ENCODE measurements at regions not wholly inside any gene's neighbourhood (a gene's known extent, or its start where the extent isn't known, plus 50 kb on each side); places are given as distances from the start of the nearest gene placed in this dataset.

DNA sequence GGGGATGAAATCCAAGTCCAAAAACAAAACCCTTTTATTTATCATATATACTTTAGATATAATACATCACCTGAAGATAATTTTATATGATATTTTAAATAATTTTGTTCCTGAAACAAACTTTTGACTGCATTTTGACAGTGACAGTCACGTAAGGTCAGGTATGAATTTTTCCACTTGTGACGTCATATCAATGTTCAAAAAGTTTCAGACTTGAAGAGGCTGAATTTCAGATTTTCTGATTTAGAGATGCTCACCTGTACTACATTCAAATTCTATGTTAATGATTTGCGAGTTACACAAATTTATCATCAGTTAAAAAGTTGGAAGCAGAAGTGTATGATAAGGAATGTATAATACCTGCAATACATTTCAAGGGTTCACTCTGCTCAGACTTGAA is 136.1 kb upstream of the EPHA6 start:
- H3K9me3 Mint-ChIP-seq: peaks cover 13% of the 10 kb centered on the region
- no peaks in the 10 kb centered on the region for H3K4me1 Mint-ChIP-seq

GRCh38 chr3:96700322-96701315 is 113.8 kb upstream of the EPHA6 start:
- no peaks in the 10 kb centered on the region for H3K36me3 Mint-ChIP-seq
- no peak overlapping the region for H3K4me3 Mint-ChIP-seq
- H3K9me3 Mint-ChIP-seq: peaks cover 16% of the 10 kb centered on the region

More for the DNA sequence above, 136.1 kb upstream of the EPHA6 start:
- Mint-ChIP-seq H3K36me3 (no peaks in the 10 kb centered on the region), H3K27me3 (no peaks in the 10 kb centered on the region), H3K27ac (no peak overlapping the region), H3K4me3 (no peak overlapping the region)
- no peak for ATAC-seq

GRCh38 chr3:96705895-96706294 is 108.5 kb upstream of the EPHA6 start:
- ATAC-seq: no peak
- peaks cover 9% of the 10 kb centered on the region for H3K9me3 Mint-ChIP-seq
- no peak overlapping the region for H3K27ac Mint-ChIP-seq
- H3K4me1 Mint-ChIP-seq: no peaks in the 10 kb centered on the region
- H3K27me3 Mint-ChIP-seq: no peaks in the 10 kb centered on the region
- H3K36me3 Mint-ChIP-seq: no peaks in the 10 kb centered on the region
- H3K4me3 Mint-ChIP-seq: no peak overlapping the region

More at GRCh38 chr3:96700322-96701315, 113.8 kb upstream of the EPHA6 start:
- Mint-ChIP-seq H3K4me1 (no peaks in the 10 kb centered on the region), H3K27me3 (no peaks in the 10 kb centered on the region), H3K27ac (no peak overlapping the region)
- ATAC-seq: no peak

GRCh38 chr3:96706509-96706908 is 107.9 kb upstream of the EPHA6 start:
- peaks cover 9% of the 10 kb centered on the region for H3K9me3 Mint-ChIP-seq

DNA sequence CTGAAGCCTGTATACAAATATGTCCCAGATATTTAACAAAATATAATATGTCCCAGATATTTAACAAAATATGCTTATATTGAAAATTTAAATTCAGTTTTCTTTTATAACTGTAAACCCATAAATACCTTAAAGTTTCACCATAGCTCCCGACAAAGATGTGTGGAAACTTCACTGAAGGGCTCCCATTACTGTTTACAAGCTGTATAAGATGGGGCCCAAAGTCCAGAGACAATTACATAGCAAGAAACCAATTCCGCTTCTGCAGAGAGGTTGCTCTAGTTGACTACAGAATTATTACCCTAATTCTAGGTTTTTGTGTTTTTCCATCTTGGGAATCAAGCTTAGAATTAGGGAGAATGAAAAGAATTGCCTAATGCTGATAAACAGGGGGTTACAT is 102.6 kb upstream of the EPHA6 start:
- no peaks in the 10 kb centered on the region for H3K36me3 Mint-ChIP-seq
- ATAC-seq: no peak
- no peak overlapping the region for H3K27ac Mint-ChIP-seq
- H3K27me3 Mint-ChIP-seq: no peaks in the 10 kb centered on the region
- peaks cover 5% of the 10 kb centered on the region for H3K9me3 Mint-ChIP-seq
- H3K4me3 Mint-ChIP-seq: no peak overlapping the region
- no peaks in the 10 kb centered on the region for H3K4me1 Mint-ChIP-seq

More at GRCh38 chr3:96706509-96706908, 107.9 kb upstream of the EPHA6 start:
- no peak overlapping the region for H3K4me3 Mint-ChIP-seq
- H3K27ac Mint-ChIP-seq: no peak overlapping the region
- H3K27me3 Mint-ChIP-seq: no peaks in the 10 kb centered on the region
- ATAC-seq: no peak
- no peaks in the 10 kb centered on the region for H3K4me1 Mint-ChIP-seq
- H3K36me3 Mint-ChIP-seq: no peaks in the 10 kb centered on the region

GRCh38 chr3:96712792-96713191 is 101.6 kb upstream of the EPHA6 start:
- Mint-ChIP-seq H3K36me3 (no peaks in the 10 kb centered on the region), H3K4me1 (no peaks in the 10 kb centered on the region), H3K9me3 (peaks cover 5% of the 10 kb centered on the region), H3K27ac (no peak overlapping the region), H3K4me3 (no peak overlapping the region), H3K27me3 (no peaks in the 10 kb centered on the region)
- ATAC-seq: no peak

- H3K9me3 Mint-ChIP-seq: peaks cover 3% of the 10 kb centered on the region
- H3K36me3 Mint-ChIP-seq: no peaks in the 10 kb centered on the region
- no peaks in the 10 kb centered on the region for H3K27me3 Mint-ChIP-seq
- no peak for ATAC-seq
- no peaks in the 10 kb centered on the region for H3K4me1 Mint-ChIP-seq
- H3K27ac Mint-ChIP-seq: no peak overlapping the region
- no peak overlapping the region for H3K4me3 Mint-ChIP-seq
Measured at GRCh38 chr3:96719921-96720320, 94.5 kb upstream of the EPHA6 start.

DNA sequence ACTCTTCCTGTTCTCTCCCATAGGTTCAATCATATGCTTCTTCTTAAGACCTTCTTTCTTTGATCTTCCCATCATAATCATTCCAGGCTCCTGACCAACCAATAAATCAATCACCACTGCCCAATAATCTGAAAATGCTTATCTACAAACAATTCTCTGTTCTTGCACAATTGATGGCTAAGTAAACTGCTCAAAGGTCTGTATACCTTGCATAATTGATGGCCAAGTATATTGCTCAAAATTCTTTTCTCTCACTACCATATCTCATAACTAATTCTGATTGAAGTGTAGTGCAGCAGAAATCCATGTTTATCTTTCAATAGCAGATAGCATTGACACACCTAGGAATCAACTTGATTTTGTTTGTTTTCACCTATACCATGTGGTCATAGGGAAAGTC is 83.4 kb upstream of the EPHA6 start:
- Mint-ChIP-seq H3K27me3 (no peaks in the 10 kb centered on the region), H3K9me3 (peaks cover 5% of the 10 kb centered on the region), H3K4me1 (no peaks in the 10 kb centered on the region), H3K27ac (no peak overlapping the region), H3K4me3 (no peak overlapping the region), H3K36me3 (no peaks in the 10 kb centered on the region)
- no peak for ATAC-seq

DNA sequence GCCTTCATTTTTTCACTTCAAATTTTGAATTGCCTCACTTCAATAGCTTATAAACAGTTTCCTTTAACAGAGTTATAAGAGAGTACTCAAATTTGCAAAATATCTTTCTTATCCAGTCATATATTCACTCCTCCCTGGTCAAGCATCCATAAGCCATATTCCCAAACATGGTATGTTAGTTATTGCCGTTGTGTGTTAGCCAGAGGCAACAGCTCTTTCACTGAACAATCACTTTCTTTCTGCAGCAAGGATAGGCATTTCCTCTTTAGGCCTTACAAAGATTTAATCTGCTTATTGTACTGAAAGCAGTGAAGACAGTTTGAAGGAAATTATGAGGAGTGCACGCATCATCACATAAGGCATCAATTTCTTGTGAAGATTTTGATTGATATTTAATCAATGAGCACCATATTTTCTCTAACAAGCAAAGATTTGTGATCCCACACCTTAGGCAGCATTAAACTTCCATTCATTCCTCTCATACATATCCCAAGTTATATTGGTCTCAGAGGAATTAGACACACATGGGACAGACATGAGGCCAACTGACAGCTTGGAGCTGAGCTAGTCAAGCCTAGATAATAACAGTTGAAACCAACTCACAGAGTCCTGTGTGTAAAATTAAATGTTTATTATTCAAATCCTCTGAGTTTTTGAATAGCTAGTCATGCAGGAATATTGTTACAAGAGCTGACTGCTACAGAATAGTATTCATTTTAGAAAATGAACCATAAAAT is 80.0 kb upstream of the EPHA6 start:
- H3K9me3 Mint-ChIP-seq: peaks cover 5% of the 10 kb centered on the region
- H3K27ac Mint-ChIP-seq: no peak overlapping the region
- no peak overlapping the region for H3K4me3 Mint-ChIP-seq
- H3K4me1 Mint-ChIP-seq: no peaks in the 10 kb centered on the region
- H3K27me3 Mint-ChIP-seq: no peaks in the 10 kb centered on the region
- ATAC-seq: no peak
- no peaks in the 10 kb centered on the region for H3K36me3 Mint-ChIP-seq

- H3K9me3 Mint-ChIP-seq: peaks cover 3% of the 10 kb centered on the region
- H3K4me1 Mint-ChIP-seq: no peaks in the 10 kb centered on the region
- no peak for ATAC-seq
- no peaks in the 10 kb centered on the region for H3K27me3 Mint-ChIP-seq
- no peak overlapping the region for H3K27ac Mint-ChIP-seq
- no peaks in the 10 kb centered on the region for H3K36me3 Mint-ChIP-seq
- no peak overlapping the region for H3K4me3 Mint-ChIP-seq
Measured at GRCh38 chr3:96748139-96748538, 66.3 kb upstream of the EPHA6 start.

- H3K4me3 Mint-ChIP-seq: no peak overlapping the region
- ATAC-seq: peak; percentile 35
- H3K4me1 Mint-ChIP-seq: no peaks in the 10 kb centered on the region
- H3K36me3 Mint-ChIP-seq: no peaks in the 10 kb centered on the region
- peaks cover 3% of the 10 kb centered on the region for H3K9me3 Mint-ChIP-seq
- no peak overlapping the region for H3K27ac Mint-ChIP-seq
- H3K27me3 Mint-ChIP-seq: no peaks in the 10 kb centered on the region
Measured at GRCh38 chr3:96750094-96750767, 64.2 kb upstream of the EPHA6 start.

GRCh38 chr3:96753124-96753523 is 61.3 kb upstream of the EPHA6 start:
- H3K27me3 Mint-ChIP-seq: no peaks in the 10 kb centered on the region
- no peaks in the 10 kb centered on the region for H3K4me1 Mint-ChIP-seq
- H3K27ac Mint-ChIP-seq: no peak overlapping the region
- no peaks in the 10 kb centered on the region for H3K9me3 Mint-ChIP-seq
- H3K4me3 Mint-ChIP-seq: no peak overlapping the region
- no peak for ATAC-seq
- H3K36me3 Mint-ChIP-seq: no peaks in the 10 kb centered on the region

- Mint-ChIP-seq H3K27me3 (no peaks in the 10 kb centered on the region), H3K36me3 (no peaks in the 10 kb centered on the region), H3K27ac (no peak overlapping the region), H3K9me3 (no peaks in the 10 kb centered on the region), H3K4me1 (no peaks in the 10 kb centered on the region), H3K4me3 (no peak overlapping the region)
- peak; percentile 6 for ATAC-seq
Measured at GRCh38 chr3:96754128-96754527, 60.3 kb upstream of the EPHA6 start.

GRCh38 chr3:96755519-96755918 is 58.9 kb upstream of the EPHA6 start:
- Mint-ChIP-seq H3K4me3 (no peak overlapping the region), H3K4me1 (no peaks in the 10 kb centered on the region)
- peak; percentile 13 for ATAC-seq

DNA sequence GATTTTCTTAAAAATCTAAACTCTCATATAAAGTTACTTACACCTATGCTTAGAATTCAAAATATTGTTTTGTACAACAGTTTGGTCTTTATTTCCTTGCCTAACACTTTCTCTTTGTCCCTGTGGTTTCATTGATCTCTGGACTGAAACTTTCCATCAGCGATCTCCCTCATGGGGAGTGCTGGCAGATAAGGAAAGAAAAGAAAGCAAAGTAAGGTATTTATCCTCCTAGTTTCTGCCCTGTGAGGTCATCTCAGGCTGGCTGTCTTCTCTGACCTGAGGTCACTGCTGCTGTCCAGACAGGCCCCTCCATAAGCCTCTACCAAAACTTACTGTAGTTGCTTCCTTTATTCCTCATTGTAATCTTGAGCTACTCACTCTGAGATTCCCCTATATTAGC is 57.9 kb upstream of the EPHA6 start:
- no peaks in the 10 kb centered on the region for H3K9me3 Mint-ChIP-seq
- no peak overlapping the region for H3K4me3 Mint-ChIP-seq
- no peaks in the 10 kb centered on the region for H3K36me3 Mint-ChIP-seq
- H3K27ac Mint-ChIP-seq: no peak overlapping the region
- no peaks in the 10 kb centered on the region for H3K27me3 Mint-ChIP-seq
- no peak for ATAC-seq
- no peaks in the 10 kb centered on the region for H3K4me1 Mint-ChIP-seq

More at GRCh38 chr3:96755519-96755918, 58.9 kb upstream of the EPHA6 start:
- no peaks in the 10 kb centered on the region for H3K9me3 Mint-ChIP-seq
- H3K36me3 Mint-ChIP-seq: no peaks in the 10 kb centered on the region
- no peaks in the 10 kb centered on the region for H3K27me3 Mint-ChIP-seq
- no peak overlapping the region for H3K27ac Mint-ChIP-seq

Data from stimulated activated memory B cell treated with anti-CD40 and anti-IgM and Interleukin-4, amounts not matched to agents 10 μg/mL and 1 μg/mL and 100 μg/mL, for 72 hours (primary cell).